HG02610 (cell line): ENCODE measurements at regions not wholly inside any gene's neighbourhood (a gene's known extent, or its start where the extent isn't known, plus 50 kb on each side); places are given as distances from the start of the nearest gene placed in this dataset.
"Not testable (repeated sequence)": the region's sequence is repeated elsewhere in the genome, so short reads cannot be mapped to it uniquely, and the experiment has no call there.

Source experiments
- ATAC-seq: cut with Tn5 transposase; IDR thresholded peaks from one replicate; pipeline ENCODE4 v1.9.1; 2021; ENCODE audit warnings: mild to moderate bottlenecking, moderate library complexity; ENCODE audit not compliant: unreplicated experiment

GRCh38 chr2:47653902-47654789 lies 83.4 kb upstream of the KCNK12 start:
- no peak for ATAC-seq

GRCh38 chr2:47653036-47653435 lies 82.3 kb upstream of the KCNK12 start:
- ATAC-seq: no peak

- ATAC-seq: no peak
Measured at GRCh38 chr2:47652061-47652690, 81.4 kb upstream of the KCNK12 start.

DNA sequence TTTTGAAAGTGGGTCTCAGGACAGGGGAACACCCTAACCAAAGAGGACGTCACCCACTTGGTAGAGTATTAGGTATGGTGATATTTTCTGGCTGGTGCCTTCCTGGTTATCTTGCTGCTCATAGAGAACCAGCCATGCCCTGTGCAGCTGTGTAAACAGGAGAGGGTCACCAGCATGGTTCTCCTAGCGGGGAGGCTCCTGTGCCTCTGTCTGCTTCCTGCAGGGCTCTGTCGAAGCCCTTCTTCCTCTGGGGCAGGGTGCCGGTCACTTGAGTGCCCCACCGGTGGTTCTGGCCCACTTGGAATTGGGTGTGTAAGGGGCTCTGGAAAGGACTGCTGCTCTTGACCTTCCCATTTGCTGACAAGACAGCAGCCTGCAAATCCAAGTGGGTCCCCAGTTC lies 80.5 kb upstream of the KCNK12 start:
- no peak for ATAC-seq

- ATAC-seq: no peak
Measured at GRCh38 chr2:47650001-47650535, 79.3 kb upstream of the KCNK12 start.

DNA sequence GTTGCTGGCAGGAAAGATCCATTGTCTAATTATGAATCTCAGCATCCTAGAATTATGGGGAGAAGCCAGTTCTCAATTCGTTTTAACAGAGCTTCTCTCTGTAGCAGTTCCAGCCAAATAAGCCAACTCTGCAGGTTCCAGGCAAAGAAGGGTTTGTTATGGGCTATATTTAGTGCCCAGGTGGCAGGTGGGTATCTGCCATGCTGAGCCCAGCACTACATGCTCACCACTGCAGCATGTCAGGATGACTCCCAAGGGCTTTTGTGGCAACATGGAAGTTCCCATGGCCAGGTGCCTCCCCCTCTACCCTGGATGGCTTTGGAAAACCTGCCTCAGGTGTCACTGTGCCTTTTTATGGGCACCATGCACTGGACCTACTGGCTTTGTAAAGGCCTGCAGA lies 74.5 kb upstream of the KCNK12 start:
- ATAC-seq: no peak

DNA sequence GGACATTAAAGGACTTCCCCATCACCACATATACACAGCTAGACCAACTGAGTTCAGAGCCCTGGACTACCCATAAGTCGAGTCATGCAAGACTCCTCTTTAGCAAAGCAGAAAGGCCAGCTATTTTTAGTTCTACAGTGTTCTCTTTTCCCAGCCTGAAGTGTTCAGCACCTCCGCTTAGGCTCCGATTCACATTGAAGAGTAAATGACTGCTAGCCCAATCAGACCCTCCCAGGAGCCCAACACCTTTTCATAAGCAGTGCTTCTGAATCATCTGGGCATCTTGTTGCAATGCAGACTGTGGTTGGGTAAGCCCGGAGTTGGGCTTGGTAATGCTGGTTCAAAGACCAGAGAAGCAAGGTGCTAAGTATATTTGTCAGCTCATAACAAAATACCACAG lies 73.6 kb upstream of the KCNK12 start:
- ATAC-seq: no peak

GRCh38 chr2:47641366-47641765 lies 70.6 kb upstream of the KCNK12 start:
- no peak for ATAC-seq

- ATAC-seq: no peak
Measured at GRCh38 chr2:47640356-47640755, 69.6 kb upstream of the KCNK12 start.

- no peak for ATAC-seq
Measured at GRCh38 chr2:47639467-47639866, 68.7 kb upstream of the KCNK12 start.

- ATAC-seq: no peak
Measured at GRCh38 chr2:47638430-47638829, 67.6 kb upstream of the KCNK12 start.

- ATAC-seq: no peak
Measured at GRCh38 chr2:47636596-47637264, 65.9 kb upstream of the KCNK12 start.

- ATAC-seq: no peak
Measured at GRCh38 chr2:47636176-47636575, 65.4 kb upstream of the KCNK12 start.

DNA sequence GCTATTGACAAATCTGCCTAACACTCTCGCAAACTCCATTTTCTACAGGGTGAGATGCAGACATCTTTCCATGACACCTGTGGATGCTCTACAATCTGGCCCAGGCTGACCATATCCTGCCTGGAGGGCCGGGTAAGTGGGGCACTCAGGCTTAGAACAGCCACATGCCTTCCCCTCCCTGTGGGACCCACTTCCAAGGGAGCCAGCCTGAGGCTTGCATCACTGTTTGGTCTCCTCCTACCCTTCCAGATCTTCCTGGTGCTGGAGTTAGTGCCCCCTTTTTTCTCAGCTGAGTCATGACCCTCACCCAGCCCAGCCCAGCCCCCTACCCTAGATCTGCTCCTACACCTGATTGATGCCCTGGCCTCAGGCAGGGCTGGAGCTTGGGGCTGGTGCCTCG lies 62.0 kb upstream of the KCNK12 start:
- no peak for ATAC-seq

DNA sequence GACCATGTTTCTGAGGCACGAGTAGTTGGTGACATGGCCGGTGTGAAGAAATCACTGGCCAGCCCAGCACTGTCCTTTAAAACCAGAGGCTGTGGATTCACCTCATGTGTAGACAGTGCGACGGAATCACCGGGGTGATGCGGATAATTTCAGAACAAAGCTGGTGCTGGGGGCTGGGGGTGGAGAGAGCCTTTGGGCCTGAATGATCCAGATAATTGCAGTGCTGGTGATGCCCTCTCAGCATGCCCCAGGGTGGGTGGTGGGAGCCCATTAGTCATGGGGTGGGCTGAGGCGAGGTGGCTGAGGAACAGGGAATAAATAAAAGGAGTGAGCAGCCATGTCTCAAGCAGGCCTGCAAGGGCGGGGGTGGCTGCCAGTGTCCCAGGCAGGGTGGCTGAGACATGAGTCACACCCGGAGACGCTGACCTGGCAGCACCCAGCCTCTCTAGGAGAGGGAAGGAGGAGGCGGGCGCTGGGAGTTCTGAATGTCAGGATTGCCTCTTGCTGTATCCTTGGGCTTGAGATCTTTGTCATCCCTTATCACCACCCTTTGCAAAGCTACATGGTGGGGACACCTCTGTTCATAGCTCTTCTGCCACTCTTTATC lies 61.1 kb upstream of the KCNK12 start:
- no peak for ATAC-seq

DNA sequence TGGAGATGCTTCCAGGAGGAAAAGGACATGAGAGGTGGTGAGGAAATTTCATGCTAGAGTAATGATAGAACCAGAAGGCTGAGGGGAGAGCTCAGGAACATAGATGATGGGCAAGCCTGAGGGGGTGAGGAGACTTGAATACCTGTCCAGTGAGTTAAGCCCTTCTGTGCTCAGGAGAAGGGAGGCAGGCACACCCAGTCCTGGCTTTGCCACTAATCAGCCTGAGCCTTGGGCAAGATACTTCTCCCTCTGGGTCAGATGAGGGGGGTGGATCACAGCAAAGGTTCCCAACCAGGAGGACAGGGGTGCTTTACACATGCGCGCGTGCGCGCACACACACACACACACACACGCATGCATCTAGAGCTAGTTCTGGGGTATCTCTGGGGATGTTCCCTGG lies 60.5 kb upstream of the KCNK12 start:
- no peak for ATAC-seq

DNA sequence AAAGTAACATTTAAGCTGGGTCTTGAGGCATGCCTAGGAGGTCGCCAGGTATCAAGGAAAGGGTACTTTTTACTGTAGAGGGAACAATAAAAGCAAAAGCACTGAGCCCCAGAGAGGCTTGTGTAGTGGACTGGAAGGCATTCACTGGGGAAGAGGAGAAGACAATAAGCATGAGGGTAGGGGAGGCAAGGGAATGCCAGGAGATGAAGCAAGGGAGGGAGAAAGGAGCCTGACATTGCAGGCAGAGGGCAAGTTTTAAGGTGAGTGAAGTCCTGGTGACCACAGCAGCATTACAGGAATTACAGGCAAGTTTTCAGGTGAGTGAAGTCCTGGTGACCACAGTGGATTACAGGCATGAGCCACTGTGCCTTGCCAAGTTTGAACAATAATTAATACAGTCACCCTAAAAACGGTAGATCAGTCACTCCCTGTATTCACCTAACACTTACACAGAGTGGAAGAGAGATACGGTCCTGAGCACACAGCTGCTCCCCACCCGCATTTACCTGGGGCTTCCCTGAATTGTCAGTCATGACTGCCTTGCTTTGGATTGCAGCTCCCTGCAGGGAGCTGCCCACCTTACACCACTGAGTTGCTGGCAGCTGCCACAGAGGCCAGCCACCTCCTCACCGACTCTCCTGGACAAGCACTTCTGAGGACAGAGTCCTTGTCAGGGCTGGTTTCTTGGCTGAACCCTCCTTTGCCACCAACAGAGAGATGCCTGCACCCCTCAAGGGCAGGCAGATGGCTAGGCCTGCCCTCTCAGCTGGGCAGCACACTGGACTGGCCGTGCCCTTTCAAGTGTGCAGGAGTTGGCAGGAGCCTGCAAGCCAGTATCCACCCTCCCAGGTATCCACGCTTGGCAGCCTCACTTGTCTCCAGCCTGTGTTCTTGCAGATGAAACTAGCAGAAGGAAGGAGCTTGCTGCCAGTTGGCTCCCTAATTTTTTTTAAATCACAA lies 59.0 kb upstream of the KCNK12 start:
- no peak for ATAC-seq

- no peak for ATAC-seq
Measured at GRCh38 chr2:47628904-47629303, 58.1 kb upstream of the KCNK12 start.

DNA sequence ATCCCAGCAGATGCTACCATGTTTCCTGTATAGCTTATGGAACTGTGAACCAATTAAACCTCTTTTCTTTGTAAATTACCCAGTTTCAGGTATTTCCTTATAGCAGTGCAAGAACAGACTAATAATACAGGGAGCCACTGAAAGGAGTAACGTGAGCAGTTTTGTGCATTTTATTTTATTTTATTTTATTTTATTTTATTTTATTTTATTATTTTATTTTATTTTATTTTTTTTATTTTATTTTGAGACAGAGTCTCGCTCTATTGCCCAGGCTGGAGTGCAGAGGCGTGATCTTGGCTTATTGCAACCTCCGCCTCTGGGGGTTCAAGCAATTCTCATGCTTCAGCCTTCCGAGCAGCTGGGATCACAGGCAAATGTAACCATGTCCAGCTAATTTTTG lies 55.9 kb upstream of the KCNK12 start:
- ATAC-seq: no peak

GRCh38 chr2:47623140-47623539 lies 52.4 kb upstream of the KCNK12 start:
- ATAC-seq: not testable (repeated sequence)
